DOHH2 (cell line): ENCODE measurements at regions not wholly inside any gene's neighbourhood (a gene's known extent, or its start where the extent isn't known, plus 50 kb on each side); places are given as distances from the start of the nearest gene placed in this dataset.

Experiments used
- EZH2phosphoT487 ChIP-seq: fragments of 200-600 bp; sonication (generic); IDR thresholded peaks from 2 replicates; pipeline ENCODE4 v1.6.1; 2017; ENCODE audit warnings: borderline replicate concordance, mild to moderate bottlenecking, antibody characterized with exemption, low read length, moderate library complexity, mixed read lengths
- TF ChIP-seq, protein P1 (sequence below): fragments of 200-600 bp; sonication (generic); IDR thresholded peaks from one replicate; pipeline ENCODE4 v1.5.1; 2014; ENCODE audit warnings: antibody characterized with exemption, mild to moderate bottlenecking, low read depth, low read length; ENCODE audit not compliant: poor library complexity, severe bottlenecking

DNA sequence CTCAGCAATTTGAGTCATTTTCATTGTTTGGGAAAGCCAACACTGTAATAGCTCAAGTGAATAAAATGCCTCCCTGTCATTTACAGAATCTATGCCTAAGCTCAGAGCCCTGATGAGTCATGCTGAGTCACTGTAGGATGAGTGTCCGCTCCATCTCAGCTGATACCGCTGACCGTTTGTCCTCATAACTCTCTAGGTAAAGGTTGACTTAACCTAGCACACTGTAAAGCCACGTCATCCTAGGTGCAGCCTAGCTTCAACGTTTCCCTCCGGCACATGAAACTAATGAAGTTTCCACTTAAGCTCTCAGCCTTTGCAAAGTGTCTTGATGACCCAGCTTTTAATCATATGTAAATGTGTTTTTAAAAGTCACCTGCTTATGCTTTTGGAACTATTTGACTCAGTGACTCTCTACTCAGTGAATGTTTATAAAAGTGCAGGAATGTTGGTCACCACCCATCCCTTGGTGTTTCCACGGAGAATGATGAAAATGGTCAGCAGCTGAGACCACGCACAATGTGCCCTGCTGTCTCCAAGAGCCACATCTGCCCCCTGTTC lies 154.0 kb downstream of the PMAIP1 start:
- TF ChIP-seq, protein P1, sequence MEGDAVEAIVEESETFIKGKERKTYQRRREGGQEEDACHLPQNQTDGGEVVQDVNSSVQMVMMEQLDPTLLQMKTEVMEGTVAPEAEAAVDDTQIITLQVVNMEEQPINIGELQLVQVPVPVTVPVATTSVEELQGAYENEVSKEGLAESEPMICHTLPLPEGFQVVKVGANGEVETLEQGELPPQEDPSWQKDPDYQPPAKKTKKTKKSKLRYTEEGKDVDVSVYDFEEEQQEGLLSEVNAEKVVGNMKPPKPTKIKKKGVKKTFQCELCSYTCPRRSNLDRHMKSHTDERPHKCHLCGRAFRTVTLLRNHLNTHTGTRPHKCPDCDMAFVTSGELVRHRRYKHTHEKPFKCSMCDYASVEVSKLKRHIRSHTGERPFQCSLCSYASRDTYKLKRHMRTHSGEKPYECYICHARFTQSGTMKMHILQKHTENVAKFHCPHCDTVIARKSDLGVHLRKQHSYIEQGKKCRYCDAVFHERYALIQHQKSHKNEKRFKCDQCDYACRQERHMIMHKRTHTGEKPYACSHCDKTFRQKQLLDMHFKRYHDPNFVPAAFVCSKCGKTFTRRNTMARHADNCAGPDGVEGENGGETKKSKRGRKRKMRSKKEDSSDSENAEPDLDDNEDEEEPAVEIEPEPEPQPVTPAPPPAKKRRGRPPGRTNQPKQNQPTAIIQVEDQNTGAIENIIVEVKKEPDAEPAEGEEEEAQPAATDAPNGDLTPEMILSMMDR, result no peak
- TF ChIP-seq EZH2phosphoT487, result no peak
